ENCODE measurements at regions not wholly inside any gene's neighbourhood (a gene's known extent, or its start where the extent isn't known, plus 50 kb on each side); places are given as distances from the start of the nearest gene placed in this dataset.

- no peak for DNase-seq (ENCODE audit: low read depth)
- no peak overlapping the region for H3K4me3 ChIP-seq (ENCODE audit: low read depth, low read length)
- TF ChIP-seq CTCF (conservative IDR thresholded peaks at IDR 0.05; ENCODE audit: low read depth, low read length), result no peak
Observed at GRCh38 chr20:60086821-60087562, 128.8 kb downstream of the CDH26 start.

DNA sequence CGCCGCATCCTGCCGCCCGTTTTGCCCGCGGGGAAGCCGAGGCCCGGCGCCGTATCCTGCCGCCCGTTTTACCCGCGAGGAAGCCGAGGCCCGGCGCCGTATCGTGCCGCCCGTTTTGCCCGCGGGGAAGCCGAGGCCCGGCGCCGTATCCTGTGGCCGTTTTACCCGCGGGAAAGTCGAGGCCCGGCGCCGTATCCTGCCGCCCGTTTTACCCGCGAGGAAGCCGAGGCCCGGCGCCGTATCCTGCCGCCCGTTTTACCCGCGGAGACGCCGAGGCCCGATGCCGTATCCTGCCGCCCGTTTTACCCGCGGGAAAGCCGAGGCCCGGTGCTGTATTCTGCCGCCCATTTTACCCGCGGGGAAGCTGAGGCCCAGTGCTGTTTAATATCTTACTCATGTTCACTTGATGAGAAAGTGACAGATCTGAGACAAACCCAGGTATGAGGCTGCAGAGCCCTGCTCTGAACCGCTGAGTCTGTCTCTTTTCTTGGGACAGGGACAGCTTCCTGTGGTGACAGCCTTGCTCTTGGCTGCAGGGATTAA lies 129.4 kb downstream of the CDH26 start:
- peak; percentile 7 for DNase-seq (ENCODE audit: low read depth)
- TF ChIP-seq CTCF (conservative IDR thresholded peaks at IDR 0.05; ENCODE audit: low read depth, low read length), result no peak
- H3K4me3 ChIP-seq (ENCODE audit: low read depth, low read length), result no peak overlapping the region

- no peak for DNase-seq (ENCODE audit: low read depth)
- no peak overlapping the region for H3K4me3 ChIP-seq (ENCODE audit: low read depth, low read length)
- no peak for TF ChIP-seq CTCF (conservative IDR thresholded peaks at IDR 0.05; ENCODE audit: low read depth, low read length)
Observed at GRCh38 chr20:60088236-60088635, 130.0 kb downstream of the CDH26 start.

DNA sequence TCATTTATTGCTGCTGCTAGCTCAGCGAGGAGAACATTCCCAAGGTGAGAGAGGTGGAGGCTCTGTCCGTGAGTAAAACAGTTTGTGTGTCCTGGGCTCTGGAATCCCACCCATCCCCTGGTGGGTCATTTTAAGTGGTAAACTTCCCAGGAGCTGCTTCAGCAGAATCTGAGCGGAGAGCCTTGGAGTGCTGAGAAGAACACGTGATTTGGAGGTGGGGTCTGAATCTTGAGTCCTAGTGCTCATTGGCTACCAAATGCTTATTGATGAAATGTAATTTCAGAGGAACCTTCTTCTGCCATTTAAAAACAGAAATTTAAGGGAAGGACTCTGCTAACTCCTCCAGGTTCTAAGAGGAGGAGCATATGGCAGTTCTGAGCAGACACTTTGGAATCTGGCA lies 132.4 kb downstream of the CDH26 start:
- TF ChIP-seq CTCF (conservative IDR thresholded peaks at IDR 0.05; ENCODE audit: low read depth, low read length), result no peak
- no peak overlapping the region for H3K4me3 ChIP-seq (ENCODE audit: low read depth, low read length)
- no peak for DNase-seq (ENCODE audit: low read depth)

GRCh38 chr20:60091305-60091704 lies 133.1 kb downstream of the CDH26 start:
- TF ChIP-seq CTCF (conservative IDR thresholded peaks at IDR 0.05; ENCODE audit: low read depth, low read length), result no peak
- H3K4me3 ChIP-seq (ENCODE audit: low read depth, low read length), result no peak overlapping the region
- DNase-seq (ENCODE audit: low read depth), result no peak

DNA sequence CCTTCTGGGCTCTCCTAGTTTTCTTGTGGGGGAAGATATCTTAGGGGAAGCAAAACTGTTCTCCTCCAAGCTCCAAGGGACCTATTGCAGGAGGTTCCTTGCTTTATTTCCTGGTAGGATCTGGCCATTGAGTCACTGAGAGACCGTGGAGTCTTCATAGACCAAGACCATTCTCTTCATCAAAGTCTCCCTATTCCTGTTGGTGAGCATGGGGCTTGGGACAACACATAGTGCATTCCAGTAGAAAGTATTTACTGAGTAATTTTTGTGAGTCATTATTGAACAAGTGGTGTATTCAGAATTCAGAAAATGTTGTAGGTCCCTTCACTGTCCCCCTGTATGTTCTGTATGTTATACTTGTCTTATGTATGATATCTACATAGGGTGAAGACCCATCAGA lies 133.6 kb downstream of the CDH26 start:
- no peak for TF ChIP-seq CTCF (conservative IDR thresholded peaks at IDR 0.05; ENCODE audit: low read depth, low read length)
- no peak overlapping the region for H3K4me3 ChIP-seq (ENCODE audit: low read depth, low read length)
- no peak for DNase-seq (ENCODE audit: low read depth)

- no peak for DNase-seq (ENCODE audit: low read depth)
- TF ChIP-seq CTCF (conservative IDR thresholded peaks at IDR 0.05; ENCODE audit: low read depth, low read length), result no peak
- no peak overlapping the region for H3K4me3 ChIP-seq (ENCODE audit: low read depth, low read length)
Observed at GRCh38 chr20:60092729-60093128, 134.5 kb downstream of the CDH26 start.

Data from choroid plexus epithelial cell (primary cell).